Lower leg skin (tissue), 4 donors: ENCODE measurements at regions not wholly inside any gene's neighbourhood (a gene's known extent, or its start where the extent isn't known, plus 50 kb on each side); places are given as distances from the start of the nearest gene placed in this dataset.

Source experiments
- DNase-seq, 2 donors: peaks; one replicate each; pipeline ENCODE4 v3.0.0-alpha.2; 2019; ENCODE audit warnings: low spot score in 2 of 2
- H3K4me3 ChIP-seq: fragments of 200-600 bp; sonication (generic); 2 replicates; pipeline ENCODE4 v1.5.1; 2017; ENCODE audit warnings: mild to moderate bottlenecking, low read depth; ENCODE audit not compliant: poor library complexity, severe bottlenecking
- POLR2A ChIP-seq, 2 donors: fragments of 450-650 bp; IDR thresholded peaks; one replicate each; pipeline ENCODE4 v1.6.1; 2016 to 2017; ENCODE audit warnings: antibody characterized with exemption in 2 of 2, mild to moderate bottlenecking in 1 of 2, moderate library complexity in 1 of 2
- WGBS, 2 donors: methylation state at CpG; one replicate each; pipeline ENCODE4 v1.1.5; 2018; 5-methylcytosine and 5-hydroxymethylcytosine counted together
- intact Hi-C: fragments of 100-400 bp; cut with DNase I; formaldehyde crosslinking; loops from one replicate; pipeline ENCODE4 v1.15.0; 2023; ENCODE audit warnings: low total_unique reads
- TF ChIP-seq, protein P1 (sequence below), 3 donors: fragments of 450-650 bp; IDR thresholded peaks; one replicate each; pipeline ENCODE4 v1.5.1; 2016; ENCODE audit warnings: antibody characterized with exemption in 3 of 3, mild to moderate bottlenecking in 3 of 3, moderate library complexity in 2 of 3

DNA sequence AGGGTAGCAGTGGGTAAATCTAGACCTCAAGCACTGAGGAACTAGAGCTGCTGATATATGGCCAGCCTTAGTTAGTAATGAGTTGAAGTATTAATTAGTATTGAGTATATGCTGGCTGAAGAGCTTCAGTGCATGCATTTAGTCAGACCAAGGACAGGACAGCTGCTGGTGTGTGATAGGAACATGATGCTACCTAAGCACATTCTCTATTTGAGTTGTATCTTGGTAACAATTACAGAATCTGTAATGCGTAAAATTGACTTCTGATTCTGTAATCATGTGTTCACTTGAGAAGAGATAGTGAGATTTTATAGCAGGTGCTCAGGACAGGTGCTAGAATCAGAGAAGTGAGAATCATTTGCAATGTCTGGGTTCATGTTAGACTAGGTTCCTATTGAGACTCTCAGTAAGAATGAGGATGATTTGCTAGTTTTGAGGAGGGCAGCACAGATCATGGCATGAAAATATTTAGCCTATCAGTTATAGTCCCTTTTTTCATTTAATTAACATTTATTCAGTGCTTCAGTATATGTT lies 369.4 kb upstream of the HS3ST5 start:
- intact Hi-C loops: no loop called here
- no peak for DNase-seq
- TF ChIP-seq, protein P1, sequence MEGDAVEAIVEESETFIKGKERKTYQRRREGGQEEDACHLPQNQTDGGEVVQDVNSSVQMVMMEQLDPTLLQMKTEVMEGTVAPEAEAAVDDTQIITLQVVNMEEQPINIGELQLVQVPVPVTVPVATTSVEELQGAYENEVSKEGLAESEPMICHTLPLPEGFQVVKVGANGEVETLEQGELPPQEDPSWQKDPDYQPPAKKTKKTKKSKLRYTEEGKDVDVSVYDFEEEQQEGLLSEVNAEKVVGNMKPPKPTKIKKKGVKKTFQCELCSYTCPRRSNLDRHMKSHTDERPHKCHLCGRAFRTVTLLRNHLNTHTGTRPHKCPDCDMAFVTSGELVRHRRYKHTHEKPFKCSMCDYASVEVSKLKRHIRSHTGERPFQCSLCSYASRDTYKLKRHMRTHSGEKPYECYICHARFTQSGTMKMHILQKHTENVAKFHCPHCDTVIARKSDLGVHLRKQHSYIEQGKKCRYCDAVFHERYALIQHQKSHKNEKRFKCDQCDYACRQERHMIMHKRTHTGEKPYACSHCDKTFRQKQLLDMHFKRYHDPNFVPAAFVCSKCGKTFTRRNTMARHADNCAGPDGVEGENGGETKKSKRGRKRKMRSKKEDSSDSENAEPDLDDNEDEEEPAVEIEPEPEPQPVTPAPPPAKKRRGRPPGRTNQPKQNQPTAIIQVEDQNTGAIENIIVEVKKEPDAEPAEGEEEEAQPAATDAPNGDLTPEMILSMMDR (IDR thresholded peaks at IDR 0.05): no peak
- no peak for TF ChIP-seq POLR2A (IDR thresholded peaks at IDR 0.05)
- no peak overlapping the region for H3K4me3 ChIP-seq
- WGBS, 2 donors: 92 to 97% methylated on average over 1 of the region's 1 CpG

DNA sequence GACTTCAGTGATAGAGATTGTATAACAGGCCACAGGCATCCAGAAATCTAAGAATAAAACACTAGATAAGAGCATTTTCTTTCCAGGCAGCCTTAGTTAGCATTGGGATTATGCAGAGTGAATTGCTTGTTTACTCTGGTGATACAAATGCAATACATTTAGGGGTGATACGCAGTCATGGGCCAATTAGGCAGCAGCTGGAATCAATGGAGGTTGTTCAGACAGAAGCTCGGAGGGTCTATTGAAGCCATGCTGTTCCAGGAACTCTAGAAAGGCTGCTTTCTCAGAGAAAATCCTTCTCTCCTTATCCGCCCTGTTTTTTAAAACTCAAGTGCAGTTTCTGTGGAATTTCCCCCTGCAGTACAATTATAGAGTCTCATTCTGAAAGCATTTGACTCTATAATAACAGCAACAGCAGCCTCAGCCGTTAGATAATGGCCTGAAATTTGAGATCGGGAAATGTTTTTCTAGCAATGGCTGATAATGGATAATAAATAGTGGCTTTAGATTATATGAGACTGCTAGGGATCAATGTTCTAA lies 364.3 kb upstream of the HS3ST5 start:
- TF ChIP-seq, protein P1 (IDR thresholded peaks at IDR 0.05): no peak
- no peak for TF ChIP-seq POLR2A (IDR thresholded peaks at IDR 0.05)
- intact Hi-C loops: no loop called here
- 56 to 64% methylated on average over 5 of the region's 5 CpGs for WGBS, 2 donors
- DNase-seq: no peak
- H3K4me3 ChIP-seq: no peak overlapping the region

DNA sequence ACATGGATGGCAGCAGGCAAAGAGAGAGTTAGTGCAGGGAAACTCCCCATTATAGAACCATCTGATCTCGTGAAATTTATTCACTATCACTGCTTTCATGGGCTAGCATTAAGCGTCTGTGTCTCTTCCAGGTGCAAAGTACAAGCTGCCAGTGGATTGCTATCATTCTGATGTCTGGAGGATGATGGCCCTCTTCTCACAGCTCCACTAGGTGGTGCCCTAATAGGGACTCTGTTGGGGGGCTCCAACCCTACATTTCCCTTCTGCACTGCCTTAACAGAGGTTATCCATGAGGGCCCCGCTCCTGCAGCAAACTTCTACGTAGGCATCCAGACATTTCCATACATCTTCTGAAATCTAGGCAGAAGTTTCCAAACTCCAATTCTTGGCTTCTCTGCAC lies 347.8 kb upstream of the HS3ST5 start:
- 88 to 94% methylated on average over 4 of the region's 4 CpGs for WGBS, 2 donors
- no peak for DNase-seq
- no peak for TF ChIP-seq POLR2A (IDR thresholded peaks at IDR 0.05)
- TF ChIP-seq, protein P1 (IDR thresholded peaks at IDR 0.05): no peak
- intact Hi-C loops: no loop called here
- no peak overlapping the region for H3K4me3 ChIP-seq

DNA sequence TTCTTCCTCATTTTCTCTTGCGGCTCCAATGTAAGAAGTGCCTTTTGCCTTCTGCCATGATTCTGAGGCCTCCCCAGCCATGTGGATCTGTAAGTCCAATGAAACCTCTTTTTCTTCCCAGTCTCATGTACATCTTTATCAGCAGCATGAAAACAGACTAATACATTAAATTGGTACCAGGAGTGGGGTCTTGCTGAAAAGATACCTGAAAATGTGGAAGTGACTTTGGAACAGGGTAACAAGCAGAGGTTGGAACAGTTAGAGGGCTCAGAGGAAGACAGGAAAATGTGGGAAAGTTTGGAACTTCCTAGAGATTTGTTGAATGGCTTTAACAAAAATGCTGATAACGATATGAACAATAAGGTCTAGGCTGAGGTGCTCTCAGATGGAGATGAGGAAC lies 316.7 kb upstream of the HS3ST5 start:
- 88 to 90% methylated on average over 2 of the region's 2 CpGs for WGBS, 2 donors
- DNase-seq: no peak
- intact Hi-C loops: no loop called here
- H3K4me3 ChIP-seq: no peak overlapping the region
- TF ChIP-seq POLR2A (IDR thresholded peaks at IDR 0.05): no peak
- TF ChIP-seq, protein P1 (IDR thresholded peaks at IDR 0.05): no peak

DNA sequence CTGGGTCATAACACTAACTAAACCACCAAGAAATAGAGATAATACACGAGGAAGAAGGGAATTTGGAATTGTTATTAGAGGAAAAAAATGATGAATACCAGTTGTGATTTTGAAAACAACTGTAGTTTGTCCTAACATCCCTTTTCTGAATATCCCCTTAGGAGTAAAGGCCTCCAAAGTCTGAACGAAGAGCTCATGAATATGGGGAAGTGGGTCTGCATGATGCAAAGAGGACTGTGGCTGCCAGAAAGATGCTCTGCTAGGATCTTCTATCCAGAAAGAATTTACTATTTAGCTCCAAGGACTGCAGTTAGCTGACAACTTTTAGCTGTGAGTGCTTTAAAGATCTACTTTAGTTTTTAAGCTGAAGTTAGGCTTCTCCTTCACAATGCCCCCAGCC lies 308.8 kb upstream of the HS3ST5 start:
- no peak for DNase-seq
- 34 to 39% methylated on average over 2 of the region's 2 CpGs for WGBS, 2 donors
- TF ChIP-seq, protein P1 (IDR thresholded peaks at IDR 0.05): no peak
- TF ChIP-seq POLR2A (IDR thresholded peaks at IDR 0.05): no peak
- intact Hi-C loops: no loop called here
- no peak overlapping the region for H3K4me3 ChIP-seq

DNA sequence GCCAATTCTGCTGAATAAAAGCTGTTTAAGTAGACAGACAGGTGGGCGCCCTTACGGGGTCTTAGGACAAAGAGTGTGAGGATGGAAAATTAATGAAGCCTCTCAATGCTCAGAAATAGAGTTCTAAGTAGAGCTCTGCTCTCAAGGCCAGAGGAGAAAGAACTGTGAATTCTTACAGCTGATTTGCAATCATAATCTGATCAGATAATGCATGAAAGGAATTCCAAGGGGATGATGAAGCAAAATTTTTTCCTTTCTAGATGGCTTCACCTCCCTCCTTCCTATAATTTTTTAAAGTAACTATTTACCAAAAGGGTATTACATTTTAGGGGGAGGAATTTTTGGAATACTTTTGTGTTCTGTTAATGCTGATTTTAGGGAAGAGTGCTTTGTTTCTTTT lies 308.1 kb upstream of the HS3ST5 start:
- TF ChIP-seq, protein P1 (IDR thresholded peaks at IDR 0.05): no peak
- TF ChIP-seq POLR2A (IDR thresholded peaks at IDR 0.05): no peak
- intact Hi-C loops: no loop called here
- no peak for DNase-seq
- 64 to 86% methylated on average over 2 of the region's 2 CpGs for WGBS, 2 donors
- H3K4me3 ChIP-seq: no peak overlapping the region
